VCaP (cell line): ENCODE measurements at regions not wholly inside any gene's neighbourhood (a gene's known extent, or its start where the extent isn't known, plus 50 kb on each side); places are given as distances from the start of the nearest gene placed in this dataset.
"Not testable (repeated sequence)": the region's sequence is repeated elsewhere in the genome, so short reads cannot be mapped to it uniquely, and the experiment has no call there.

Experiments
- H3K27ac ChIP-seq: fragments of 450-650 bp; 2 replicates; pipeline ENCODE4 v1.5.1; 2017
- CTCF ChIP-seq: fragments of 450-650 bp; conservative IDR thresholded peaks from 2 replicates; pipeline ENCODE4 v1.5.1; 2017; ENCODE audit warnings: mild to moderate bottlenecking, moderate library complexity

- H3K27ac ChIP-seq: no peak overlapping the region
- no peak for TF ChIP-seq CTCF
These were observed 549.4 kb upstream of the HS3ST5 start for GRCh38 chr6:114892211-114892610.

GRCh38 chr6:114888241-114888640 is 545.4 kb upstream of the HS3ST5 start:
- H3K27ac ChIP-seq: no peak overlapping the region
- no peak for TF ChIP-seq CTCF

- no peak for TF ChIP-seq CTCF
- no peak overlapping the region for H3K27ac ChIP-seq
These were observed 544.0 kb upstream of the HS3ST5 start for GRCh38 chr6:114886670-114887436.

- no peak for TF ChIP-seq CTCF
- H3K27ac ChIP-seq: no peak overlapping the region
These were observed 536.9 kb upstream of the HS3ST5 start for GRCh38 chr6:114879693-114880092.

- no peak for TF ChIP-seq CTCF
- no peak overlapping the region for H3K27ac ChIP-seq
These were observed 535.3 kb upstream of the HS3ST5 start for GRCh38 chr6:114878091-114878490.

GRCh38 chr6:114874410-114874809 is 531.6 kb upstream of the HS3ST5 start:
- TF ChIP-seq CTCF: no peak

GRCh38 chr6:114865506-114865905 is 522.7 kb upstream of the HS3ST5 start:
- H3K27ac ChIP-seq: not testable (repeated sequence)

More at GRCh38 chr6:114874410-114874809, 531.6 kb upstream of the HS3ST5 start:
- no peak overlapping the region for H3K27ac ChIP-seq

GRCh38 chr6:114863610-114864009 is 520.8 kb upstream of the HS3ST5 start:
- no peak for TF ChIP-seq CTCF
- H3K27ac ChIP-seq: no peak overlapping the region
